ENCODE measurements at regions not wholly inside any gene's neighbourhood (a gene's known extent, or its start where the extent isn't known, plus 50 kb on each side); places are given as distances from the start of the nearest gene placed in this dataset.

DNA sequence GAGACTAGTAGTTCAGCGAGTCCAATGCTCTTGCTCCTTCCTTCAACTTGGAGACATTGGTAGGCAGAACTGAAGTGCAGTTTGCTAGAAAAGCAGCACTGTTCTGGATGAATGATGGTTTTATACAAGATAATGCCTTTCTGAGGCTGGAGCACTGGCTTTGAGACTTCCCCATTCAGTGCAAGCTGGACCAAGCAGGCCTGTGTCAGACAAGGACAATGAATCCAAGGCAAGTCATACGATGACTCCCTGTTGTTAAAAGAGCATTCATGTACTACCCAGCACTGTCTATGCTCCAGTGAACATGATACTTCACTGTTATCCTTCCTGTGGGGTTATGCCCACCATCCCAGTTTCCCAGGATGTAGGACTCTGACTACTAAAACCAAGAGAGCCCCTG, 242.3 kb upstream of the RAG2 start:
- no peak overlapping the region for H3K4me3 ChIP-seq
- no peak for DNase-seq (ENCODE audit: low read depth in 1 of 2, low spot score in 2 of 2)
- no peaks in the 10 kb centered on the region for H3K4me1 ChIP-seq (replicated peaks)
- H3K9me3 ChIP-seq (replicated peaks), result no peaks in the 10 kb centered on the region
- 0 out of 2 replicates have a peak, but pooled peaks cover 4% of the 10 kb centered on the region for H3K27me3 ChIP-seq (replicated peaks)
- no peak overlapping the region for H3K27ac ChIP-seq
- no peaks in the 10 kb centered on the region for H3K36me3 ChIP-seq

GRCh38 chr11:36837831-36838437, 239.9 kb upstream of the RAG2 start:
- H3K27ac ChIP-seq, result no peak overlapping the region
- no peaks in the 10 kb centered on the region for H3K4me1 ChIP-seq (replicated peaks)
- no peak overlapping the region for H3K4me3 ChIP-seq
- H3K27me3 ChIP-seq (replicated peaks), result no peaks in the 10 kb centered on the region
- no peak for DNase-seq (ENCODE audit: low read depth in 1 of 2, low spot score in 2 of 2)
- no peaks in the 10 kb centered on the region for H3K9me3 ChIP-seq (replicated peaks)
- H3K36me3 ChIP-seq, result no peaks in the 10 kb centered on the region

DNA sequence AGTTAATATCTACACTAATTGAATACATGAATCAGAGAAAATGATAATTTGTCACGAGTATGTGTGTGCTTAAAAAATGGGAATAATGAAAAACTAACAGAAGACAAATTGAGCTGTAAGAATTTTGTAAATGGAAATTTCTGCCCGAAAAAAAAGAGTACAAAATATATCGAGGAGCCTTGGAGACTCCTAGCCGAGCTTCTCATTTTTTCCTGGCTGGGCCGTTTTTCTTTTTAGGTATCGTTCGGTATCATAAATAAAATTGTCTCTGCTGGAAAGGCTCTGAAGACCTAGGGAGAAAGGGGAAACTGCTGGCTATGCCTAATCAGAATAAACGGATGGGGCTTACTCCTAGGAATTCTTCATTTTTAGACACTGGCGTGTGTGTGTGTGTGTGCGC, 227.2 kb upstream of the RAG2 start:
- no peaks in the 10 kb centered on the region for H3K9me3 ChIP-seq (replicated peaks)
- no peak overlapping the region for H3K27ac ChIP-seq
- no peak for DNase-seq (ENCODE audit: low read depth in 1 of 2, low spot score in 2 of 2)
- H3K27me3 ChIP-seq (replicated peaks), result no peaks in the 10 kb centered on the region
- no peaks in the 10 kb centered on the region for H3K36me3 ChIP-seq
- no peak overlapping the region for H3K4me3 ChIP-seq
- no peaks in the 10 kb centered on the region for H3K4me1 ChIP-seq (replicated peaks)

DNA sequence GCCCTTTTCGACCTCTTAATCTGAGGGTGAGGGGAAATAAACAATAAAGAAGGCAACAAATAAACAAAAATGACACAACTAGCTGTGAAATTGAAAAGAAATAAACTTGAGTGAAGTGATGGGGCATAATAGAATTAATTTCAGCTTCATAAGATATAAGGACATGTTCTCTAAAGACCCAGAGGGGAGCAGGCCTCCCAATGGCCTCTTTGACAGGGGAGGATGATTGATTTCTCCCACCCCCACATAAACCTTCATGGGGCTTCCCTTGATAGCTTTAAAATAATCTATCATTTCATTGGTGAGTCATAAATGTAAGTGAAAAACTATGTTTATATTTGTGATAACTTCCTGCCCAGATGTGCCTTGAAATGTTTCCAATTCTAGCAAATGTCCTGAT, 226.3 kb upstream of the RAG2 start:
- DNase-seq (ENCODE audit: low read depth in 1 of 2, low spot score in 2 of 2), result no peak
- no peaks in the 10 kb centered on the region for H3K4me1 ChIP-seq (replicated peaks)

GRCh38 chr11:36822829-36823228, 224.8 kb upstream of the RAG2 start:
- Histone ChIP-seq H3K4me1 (replicated peaks) (no peaks in the 10 kb centered on the region), H3K27me3 (replicated peaks) (no peaks in the 10 kb centered on the region), H3K36me3 (no peaks in the 10 kb centered on the region), H3K27ac (no peak overlapping the region), H3K9me3 (replicated peaks) (no peaks in the 10 kb centered on the region), H3K4me3 (no peak overlapping the region)
- no peak for DNase-seq (ENCODE audit: low read depth in 1 of 2, low spot score in 2 of 2)

More for the DNA sequence above, 226.3 kb upstream of the RAG2 start:
- no peaks in the 10 kb centered on the region for H3K9me3 ChIP-seq (replicated peaks)
- H3K4me3 ChIP-seq, result no peak overlapping the region
- H3K27me3 ChIP-seq (replicated peaks), result no peaks in the 10 kb centered on the region
- no peak overlapping the region for H3K27ac ChIP-seq
- no peaks in the 10 kb centered on the region for H3K36me3 ChIP-seq

DNA sequence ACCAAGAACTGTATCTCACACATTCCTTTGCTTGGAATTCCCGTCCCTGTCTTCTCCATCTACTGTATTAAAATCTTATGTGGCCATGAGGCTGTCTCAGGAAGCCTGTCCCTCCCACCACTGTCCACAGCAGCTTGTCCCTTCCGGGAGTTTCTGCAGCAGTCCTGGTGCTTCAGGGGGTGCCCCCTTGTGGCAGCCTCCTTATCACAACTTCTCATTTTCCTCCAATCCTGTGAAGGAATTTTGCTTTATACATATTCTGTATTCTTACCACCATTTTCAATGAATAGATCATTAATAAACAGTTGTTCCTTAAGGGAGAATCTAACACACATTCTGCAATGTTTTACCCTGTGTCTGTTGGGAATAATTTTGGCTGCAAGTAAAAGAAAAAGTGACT, 220.4 kb upstream of the RAG2 start:
- Histone ChIP-seq H3K4me1 (replicated peaks) (no peaks in the 10 kb centered on the region), H3K9me3 (replicated peaks) (no peaks in the 10 kb centered on the region)
- DNase-seq (ENCODE audit: low read depth in 1 of 2, low spot score in 2 of 2), result peak in 1 of 2 experiments; percentile 2

GRCh38 chr11:36817336-36817965, 219.4 kb upstream of the RAG2 start:
- Histone ChIP-seq H3K27ac (no peak overlapping the region), H3K36me3 (no peaks in the 10 kb centered on the region), H3K4me1 (replicated peaks) (no peaks in the 10 kb centered on the region), H3K27me3 (replicated peaks) (no peaks in the 10 kb centered on the region), H3K4me3 (no peak overlapping the region), H3K9me3 (replicated peaks) (no peaks in the 10 kb centered on the region)
- DNase-seq (ENCODE audit: low read depth in 1 of 2, low spot score in 2 of 2), result no peak

More for the DNA sequence above, 220.4 kb upstream of the RAG2 start:
- Histone ChIP-seq H3K36me3 (no peaks in the 10 kb centered on the region), H3K27me3 (replicated peaks) (no peaks in the 10 kb centered on the region), H3K4me3 (no peak overlapping the region), H3K27ac (no peak overlapping the region)

GRCh38 chr11:36809303-36809702, 211.3 kb upstream of the RAG2 start:
- Histone ChIP-seq H3K36me3 (no peaks in the 10 kb centered on the region), H3K9me3 (replicated peaks) (no peaks in the 10 kb centered on the region), H3K4me1 (replicated peaks) (no peaks in the 10 kb centered on the region), H3K27ac (no peak overlapping the region), H3K27me3 (replicated peaks) (no peaks in the 10 kb centered on the region), H3K4me3 (no peak overlapping the region)
- no peak for DNase-seq (ENCODE audit: low read depth in 1 of 2, low spot score in 2 of 2)

DNA sequence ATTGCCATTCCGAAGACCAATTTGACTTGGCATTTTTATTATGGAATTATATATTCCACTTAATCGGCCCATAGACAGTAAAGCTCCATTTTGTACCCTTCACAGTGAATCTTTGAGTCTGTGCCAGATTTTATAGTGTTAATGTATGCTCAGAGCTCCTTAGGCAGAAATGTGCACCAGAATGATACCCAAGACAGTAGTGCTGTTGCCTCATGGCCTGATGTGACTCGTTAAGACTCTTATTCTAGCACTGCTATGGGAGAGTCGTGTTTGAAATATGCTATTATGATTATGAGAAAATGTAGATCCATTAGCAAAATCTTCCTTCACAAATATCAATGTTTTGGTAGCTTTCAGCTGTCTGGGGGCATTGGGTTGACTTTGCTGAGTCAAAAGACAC, 209.8 kb upstream of the RAG2 start:
- no peak overlapping the region for H3K27ac ChIP-seq
- no peaks in the 10 kb centered on the region for H3K36me3 ChIP-seq
- H3K27me3 ChIP-seq (replicated peaks), result no peaks in the 10 kb centered on the region
- DNase-seq (ENCODE audit: low read depth in 1 of 2, low spot score in 2 of 2), result no peak
- no peak overlapping the region for H3K4me3 ChIP-seq
- H3K9me3 ChIP-seq (replicated peaks), result no peaks in the 10 kb centered on the region
- no peaks in the 10 kb centered on the region for H3K4me1 ChIP-seq (replicated peaks)

DNA sequence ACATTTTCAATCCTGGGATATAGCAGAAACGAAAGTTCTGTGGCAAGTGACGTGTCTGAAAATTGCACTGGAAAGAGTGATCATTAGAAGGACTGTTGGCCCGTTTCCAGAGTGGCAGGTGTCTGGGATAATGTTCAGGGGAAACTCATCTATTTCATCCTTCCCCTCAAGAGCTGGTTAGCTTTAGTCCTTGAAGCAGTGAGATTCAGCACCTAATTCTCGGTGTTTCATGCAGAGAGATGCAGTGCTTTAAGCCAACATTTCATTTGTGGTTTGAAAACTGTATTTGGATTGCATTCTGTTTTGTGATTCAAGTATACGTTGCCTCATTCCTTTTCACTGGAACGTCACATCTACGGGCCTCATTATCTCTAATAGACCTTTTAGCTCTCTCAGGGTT, 205.0 kb upstream of the RAG2 start:
- Histone ChIP-seq H3K27me3 (replicated peaks) (no peaks in the 10 kb centered on the region), H3K4me3 (no peak overlapping the region), H3K36me3 (no peaks in the 10 kb centered on the region), H3K4me1 (replicated peaks) (no peaks in the 10 kb centered on the region), H3K9me3 (replicated peaks) (no peaks in the 10 kb centered on the region), H3K27ac (no peak overlapping the region)
- no peak for DNase-seq (ENCODE audit: low read depth in 1 of 2, low spot score in 2 of 2)

GRCh38 chr11:36792996-36793914, 195.2 kb upstream of the RAG2 start:
- DNase-seq (ENCODE audit: low read depth in 1 of 2, low spot score in 2 of 2), result no peak
- H3K4me3 ChIP-seq, result no peak overlapping the region

DNA sequence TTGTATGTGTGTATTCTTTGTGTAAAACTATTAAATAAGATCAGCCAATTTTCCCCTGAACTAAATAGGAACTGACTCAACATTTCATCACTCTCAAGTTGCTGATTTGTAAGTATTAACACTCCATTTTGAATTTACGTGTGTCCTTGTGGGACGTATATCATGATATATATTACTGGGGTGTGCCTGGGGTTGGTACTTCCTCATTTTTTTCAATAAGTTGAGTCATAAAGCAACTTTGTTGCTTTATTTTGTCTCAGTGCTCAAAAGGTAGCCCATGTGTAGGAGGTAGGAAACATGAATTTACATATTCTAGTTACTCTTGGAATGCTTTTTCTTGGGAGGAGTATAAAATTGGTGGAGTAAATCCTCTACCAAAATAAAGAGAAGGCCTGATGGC, 193.9 kb upstream of the RAG2 start:
- H3K9me3 ChIP-seq (replicated peaks), result no peaks in the 10 kb centered on the region

More at GRCh38 chr11:36792996-36793914, 195.2 kb upstream of the RAG2 start:
- H3K27ac ChIP-seq, result no peak overlapping the region
- H3K4me1 ChIP-seq (replicated peaks), result no peaks in the 10 kb centered on the region
- no peaks in the 10 kb centered on the region for H3K9me3 ChIP-seq (replicated peaks)
- H3K36me3 ChIP-seq, result no peaks in the 10 kb centered on the region
- no peaks in the 10 kb centered on the region; the same call in 1 of the 2 replicates for H3K27me3 ChIP-seq (replicated peaks)

GRCh38 chr11:36790526-36790925, 192.5 kb upstream of the RAG2 start:
- no peak overlapping the region for H3K4me3 ChIP-seq
- no peaks in the 10 kb centered on the region for H3K4me1 ChIP-seq (replicated peaks)
- no peak overlapping the region for H3K27ac ChIP-seq
- no peaks in the 10 kb centered on the region for H3K9me3 ChIP-seq (replicated peaks)
- no peaks in the 10 kb centered on the region; the same call in 1 of the 2 replicates for H3K27me3 ChIP-seq (replicated peaks)
- DNase-seq (ENCODE audit: low read depth in 1 of 2, low spot score in 2 of 2), result no peak
- H3K36me3 ChIP-seq, result no peaks in the 10 kb centered on the region

More for the DNA sequence above, 193.9 kb upstream of the RAG2 start:
- Histone ChIP-seq H3K4me3 (no peak overlapping the region), H3K27me3 (replicated peaks) (no peaks in the 10 kb centered on the region; the same call in 1 of the 2 replicates), H3K4me1 (replicated peaks) (no peaks in the 10 kb centered on the region), H3K27ac (no peak overlapping the region), H3K36me3 (no peaks in the 10 kb centered on the region)
- DNase-seq (ENCODE audit: low read depth in 1 of 2, low spot score in 2 of 2), result no peak

GRCh38 chr11:36783808-36784207, 185.8 kb upstream of the RAG2 start:
- Histone ChIP-seq H3K27me3 (replicated peaks) (no peaks in the 10 kb centered on the region), H3K27ac (no peak overlapping the region), H3K9me3 (replicated peaks) (no peaks in the 10 kb centered on the region), H3K4me3 (no peak overlapping the region), H3K4me1 (replicated peaks) (no peaks in the 10 kb centered on the region), H3K36me3 (no peaks in the 10 kb centered on the region)
- no peak for DNase-seq (ENCODE audit: low read depth in 1 of 2, low spot score in 2 of 2)

Measured in SJSA1 (cell line).